Kidney glomerular epithelial cell (primary cell): ENCODE measurements at regions not wholly inside any gene's neighbourhood (a gene's known extent, or its start where the extent isn't known, plus 50 kb on each side); places are given as distances from the start of the nearest gene placed in this dataset.

Source experiments
- DNase-seq: peaks from one replicate; lab custom pipeline; 2025; lab: John Stamatoyannopoulos, UW

DNA sequence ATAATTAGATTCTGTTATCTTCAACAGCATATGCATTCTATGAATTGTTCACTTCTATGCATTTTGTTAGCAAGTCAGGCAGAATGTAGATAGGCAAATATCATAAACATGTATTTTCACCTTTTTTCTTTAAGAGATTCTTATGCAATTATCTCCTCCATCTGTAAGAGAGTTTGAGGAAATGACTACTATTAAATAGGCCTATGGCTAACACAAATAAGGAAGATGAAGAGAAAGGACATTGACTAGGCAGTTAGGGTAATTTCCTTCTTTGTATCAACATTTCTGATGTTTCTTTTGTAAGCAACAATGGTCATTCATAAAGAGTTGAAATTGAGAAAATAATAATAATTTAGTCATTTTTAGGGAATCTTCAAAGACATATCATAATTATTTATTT is 145.2 kb upstream of the CDH12 start:
- DNase-seq, result no peak

DNA sequence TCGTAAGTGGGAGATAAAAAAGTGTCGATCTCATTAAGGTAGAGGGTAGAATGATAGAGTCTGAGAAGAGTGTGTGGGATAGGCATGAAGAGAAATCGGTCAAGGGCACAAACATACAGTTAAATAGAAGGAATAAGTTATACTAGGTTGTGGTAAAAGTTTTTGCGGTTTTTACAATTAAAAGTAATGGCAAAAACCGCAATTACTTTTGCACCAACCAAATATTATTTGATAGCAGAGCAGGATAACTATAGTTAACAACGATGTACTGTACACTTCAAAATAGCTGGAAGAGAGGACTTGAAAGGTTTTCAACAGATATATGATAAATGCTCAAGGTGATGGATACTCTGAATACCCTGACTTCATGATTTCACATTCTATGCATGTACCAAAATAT is 135.8 kb upstream of the CDH12 start:
- DNase-seq, result no peak

DNA sequence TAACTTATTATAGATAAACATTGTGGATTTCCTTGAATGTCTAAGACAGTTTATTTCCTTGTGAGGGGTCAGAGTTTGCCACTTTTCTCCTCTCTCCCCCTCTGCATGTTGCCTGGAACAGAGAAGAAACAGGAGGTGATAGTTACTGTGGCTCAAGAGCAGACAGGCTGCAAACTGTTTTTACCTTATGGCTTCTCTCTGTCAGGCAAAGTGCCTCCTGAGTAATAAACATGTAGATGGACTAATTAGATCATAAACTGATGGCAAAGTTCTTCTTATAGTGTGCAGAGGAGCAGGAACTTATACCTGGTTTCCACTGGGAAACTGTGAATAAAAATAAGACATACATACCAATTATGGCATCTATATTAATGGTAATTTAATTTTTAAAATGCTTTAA is 133.1 kb upstream of the CDH12 start:
- DNase-seq, result no peak

DNA sequence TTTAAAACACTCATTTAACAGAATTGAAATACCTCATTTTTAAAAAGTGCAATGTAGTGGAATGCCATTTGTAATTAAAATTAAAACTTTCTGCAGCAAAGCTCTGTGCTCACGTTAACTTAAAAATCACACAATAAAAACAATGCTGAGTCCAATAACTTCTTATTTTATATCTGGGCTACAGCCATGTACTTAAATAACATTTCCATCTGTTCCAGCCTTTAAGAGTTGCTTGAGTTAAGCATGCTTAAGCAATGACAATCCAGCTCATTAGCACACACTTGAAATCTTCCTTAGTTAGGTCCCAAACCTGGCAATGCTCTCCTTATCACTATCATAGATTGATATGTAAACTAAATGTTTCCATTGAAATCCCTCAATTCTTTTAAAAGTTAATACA is 132.3 kb upstream of the CDH12 start:
- no peak for DNase-seq

DNA sequence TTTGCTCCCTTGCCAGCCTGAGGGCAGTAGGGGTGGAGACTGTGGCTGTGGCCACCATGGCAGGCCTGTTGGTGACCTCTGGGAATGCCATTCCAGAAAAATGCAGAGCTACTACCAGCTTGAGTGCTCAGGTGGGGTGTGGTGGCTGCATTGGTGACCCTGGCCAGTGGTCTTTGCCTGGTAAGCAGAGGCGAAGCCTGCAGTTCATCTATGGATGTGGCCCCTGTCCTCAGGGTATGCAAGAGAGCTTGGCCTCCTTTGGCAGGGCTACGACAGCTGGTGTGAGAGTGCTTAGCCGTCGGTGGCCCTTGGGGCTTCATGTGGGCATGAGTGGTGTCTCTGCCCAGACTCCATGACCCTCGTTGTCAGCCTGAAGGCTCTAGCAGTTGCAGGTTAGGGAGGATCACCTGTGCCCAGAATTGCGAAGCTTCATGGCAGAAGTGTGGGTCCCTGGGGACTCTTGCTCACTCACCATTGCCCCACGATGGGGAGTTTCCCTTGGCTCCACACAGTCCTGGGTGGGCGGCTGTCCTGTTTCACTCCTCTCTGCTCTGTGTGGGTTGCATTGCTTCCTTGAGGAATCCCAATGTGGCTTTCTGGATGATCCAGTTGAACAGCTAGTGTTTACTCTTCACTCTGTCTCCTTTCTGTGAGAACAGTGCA is 117.9 kb upstream of the CDH12 start:
- no peak for DNase-seq

DNA sequence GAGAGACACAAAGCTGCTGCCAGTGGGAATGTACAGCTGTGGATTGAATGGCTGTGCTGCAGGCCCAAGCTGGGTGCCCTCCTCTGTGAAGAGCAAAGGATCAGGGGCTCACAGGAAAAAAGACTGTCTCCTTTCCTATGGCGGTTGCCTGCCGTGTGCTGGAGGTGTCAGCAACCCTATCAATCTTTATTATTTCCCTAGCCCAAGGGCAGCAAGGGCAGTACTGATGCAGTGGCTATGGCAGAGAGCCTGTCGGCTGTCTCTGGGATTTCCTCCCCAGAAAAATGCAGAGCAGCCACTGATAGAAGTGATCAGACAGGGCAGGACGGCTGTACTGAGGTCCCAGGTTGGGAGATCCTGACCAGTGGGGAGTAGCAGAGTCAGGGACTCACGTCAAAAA is 117.3 kb upstream of the CDH12 start:
- no peak for DNase-seq

DNA sequence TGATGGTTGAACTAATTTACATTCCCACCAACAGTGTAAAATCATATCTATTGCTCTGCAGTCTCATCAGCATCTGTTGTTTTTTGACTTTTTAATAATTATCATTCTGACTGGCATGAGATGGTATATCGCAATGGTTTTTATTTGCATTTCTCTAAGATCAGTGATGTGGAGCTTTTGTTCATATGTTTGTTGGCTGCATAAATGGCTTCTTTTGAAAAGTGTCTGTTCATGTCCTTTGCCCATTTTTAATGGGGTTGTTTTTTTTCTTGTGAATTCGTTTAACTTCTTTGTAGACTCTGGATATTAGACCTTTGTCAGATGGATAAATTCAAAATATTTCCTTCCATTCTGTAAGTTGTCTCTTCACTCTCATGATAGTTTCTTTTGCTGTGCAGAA is 115.2 kb upstream of the CDH12 start:
- DNase-seq, result no peak

DNA sequence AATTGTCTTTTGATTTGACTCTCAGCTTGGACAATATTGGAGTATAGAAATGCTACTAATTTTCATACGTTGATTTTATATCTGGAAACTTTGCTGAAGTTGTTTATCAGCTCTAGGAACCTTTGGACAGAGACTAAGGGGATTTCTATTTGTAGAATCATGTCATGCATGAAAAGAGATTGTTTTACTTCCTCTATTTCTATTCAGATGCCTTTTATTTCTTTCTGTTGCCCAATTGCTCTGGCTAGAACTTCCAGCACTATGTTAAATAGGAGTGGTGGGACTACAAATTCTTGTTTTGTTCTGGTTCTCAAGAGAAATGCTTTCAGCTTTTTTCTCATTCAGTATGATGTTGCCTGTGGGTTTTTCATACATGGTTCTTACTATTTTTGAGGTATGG is 112.8 kb upstream of the CDH12 start:
- DNase-seq, result no peak

DNA sequence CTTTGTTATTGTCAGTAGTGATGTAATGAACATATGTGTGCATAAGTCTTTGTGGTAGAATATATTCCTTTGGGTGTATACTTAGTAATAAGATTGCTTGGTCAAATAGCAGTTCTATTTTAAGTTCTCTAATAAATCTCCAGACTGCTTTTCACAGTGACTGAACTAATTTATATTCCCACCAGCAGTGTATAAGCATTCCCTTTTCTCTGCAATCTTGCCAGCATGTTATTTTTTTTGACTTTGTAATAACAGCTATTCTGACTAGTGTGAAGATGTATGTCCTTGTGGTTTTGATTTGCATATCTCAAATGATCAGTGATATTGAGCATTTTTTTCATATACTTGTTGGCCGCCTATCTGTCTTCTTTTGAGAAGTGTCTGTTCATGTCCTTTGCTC is 111.5 kb upstream of the CDH12 start:
- no peak for DNase-seq

DNA sequence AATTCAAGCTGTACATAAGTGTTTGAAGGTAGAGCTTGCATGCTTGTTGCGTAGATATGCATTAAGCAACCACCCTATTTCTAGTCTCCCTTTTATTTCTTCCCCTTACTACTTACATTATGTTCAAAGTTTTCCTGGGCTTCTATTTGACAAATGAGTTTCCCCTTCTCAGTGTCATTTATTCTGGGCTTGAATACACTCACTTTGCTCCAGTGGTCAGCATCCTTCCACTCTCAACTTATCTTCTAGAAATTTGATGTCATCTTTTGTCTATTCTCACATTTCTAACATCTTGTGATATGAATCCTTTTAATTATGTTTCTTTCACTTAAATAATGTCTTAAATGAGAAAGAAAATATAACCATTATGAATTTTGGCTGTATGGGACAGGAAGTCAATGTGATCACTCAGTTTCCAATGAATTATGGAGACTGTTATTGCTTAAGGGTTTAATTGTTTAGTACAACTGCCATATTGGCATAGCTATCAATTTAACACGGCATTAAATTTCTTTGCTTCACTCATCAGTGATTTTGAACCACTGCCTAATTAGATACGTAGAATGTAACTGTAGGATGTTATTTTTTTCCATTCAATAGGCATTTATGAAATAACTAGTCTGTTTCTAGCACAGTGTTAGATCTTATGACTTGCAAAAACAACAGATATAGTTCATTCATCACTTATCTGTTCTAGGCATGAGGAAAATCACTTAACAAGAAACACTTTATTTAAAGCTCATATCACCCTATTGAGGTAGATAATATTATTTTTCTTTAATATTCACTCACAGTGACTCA is 105.5 kb upstream of the CDH12 start:
- DNase-seq, result no peak

DNA sequence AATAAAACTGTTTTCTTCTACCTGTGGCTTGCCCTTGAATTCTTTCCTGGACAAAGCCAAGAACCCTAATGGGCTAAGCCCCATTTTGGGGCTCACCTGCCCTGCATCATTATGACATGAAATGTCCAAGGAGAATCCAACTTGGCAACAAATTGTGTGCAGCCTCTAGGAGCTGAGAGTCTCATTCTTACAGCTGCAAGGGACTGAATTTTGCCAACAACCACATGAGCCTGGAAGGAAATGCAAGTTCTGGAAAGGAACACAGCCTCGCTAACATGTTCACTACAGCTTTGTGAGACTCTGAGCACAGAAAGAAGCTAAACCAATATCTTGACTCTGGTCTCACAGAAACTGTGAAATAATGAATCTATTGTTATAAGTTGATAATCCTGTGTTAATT is 94.8 kb upstream of the CDH12 start:
- no peak for DNase-seq

DNA sequence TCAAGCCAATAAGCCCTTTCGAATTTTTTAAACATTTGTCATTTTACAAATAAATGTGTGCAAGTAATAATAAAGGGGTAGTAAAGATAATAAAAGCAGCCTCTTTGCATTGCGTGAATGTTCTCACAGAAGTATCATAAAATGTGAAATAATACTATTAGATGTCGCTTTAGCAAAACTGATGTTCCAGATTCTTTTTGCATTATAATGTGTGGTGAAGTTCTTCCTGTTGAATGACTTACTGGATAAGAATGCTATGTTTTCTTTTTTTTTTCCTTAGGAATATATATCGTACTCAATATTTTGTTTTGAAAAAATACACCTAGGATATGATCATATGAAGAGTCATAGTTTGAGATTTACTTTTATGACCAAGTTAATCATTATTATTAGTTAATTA is 85.2 kb upstream of the CDH12 start:
- DNase-seq, result no peak

DNA sequence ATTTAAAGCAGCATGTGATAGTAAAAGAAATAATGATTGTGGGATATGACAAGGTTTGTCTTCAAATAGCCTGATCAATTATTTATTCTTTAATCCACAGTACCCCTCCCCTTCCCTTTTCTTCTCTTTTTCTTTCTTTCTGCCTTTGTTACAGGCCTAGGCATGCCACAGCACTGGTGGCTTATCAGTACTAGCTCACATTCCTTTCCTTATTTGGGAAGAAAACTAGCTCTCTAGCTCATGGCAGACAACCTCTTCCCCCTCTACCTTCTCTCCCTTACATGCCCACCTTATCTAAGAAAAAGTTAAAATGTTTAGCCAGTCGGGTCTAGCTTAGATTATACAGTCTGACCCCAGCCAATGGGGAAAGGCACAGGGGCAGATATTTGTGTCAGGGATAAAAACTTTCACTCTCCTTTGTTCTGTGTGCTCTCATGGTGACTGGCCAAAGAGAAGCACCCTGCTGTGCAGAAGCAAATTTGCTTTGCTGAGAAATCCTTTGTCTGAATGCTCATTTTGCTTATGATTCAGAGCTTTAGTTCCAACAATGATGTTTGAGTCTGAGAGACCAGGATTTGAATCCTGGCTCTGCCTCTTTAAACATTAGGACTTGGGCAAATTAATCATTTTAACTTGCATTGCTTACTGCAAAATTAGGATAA is 75.8 kb upstream of the CDH12 start:
- DNase-seq, result no peak

DNA sequence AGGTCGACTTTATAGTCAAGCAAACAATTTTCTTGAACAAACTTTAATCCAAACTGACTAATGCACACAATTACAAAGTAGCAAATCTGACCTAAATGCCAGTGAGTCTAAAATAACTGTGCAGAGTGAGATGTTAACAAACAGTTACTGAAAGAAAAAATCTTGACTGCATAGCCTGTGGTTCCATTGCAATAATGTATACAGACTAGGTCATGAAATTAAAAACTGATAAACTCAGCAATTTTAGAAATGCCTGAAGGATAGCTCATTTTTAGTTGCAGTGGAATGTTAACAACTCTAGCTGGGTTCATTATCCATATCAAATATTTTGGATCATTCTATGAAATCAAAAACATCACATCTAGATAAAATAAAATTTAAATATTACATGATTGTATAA is 73.4 kb upstream of the CDH12 start:
- DNase-seq, result no peak

DNA sequence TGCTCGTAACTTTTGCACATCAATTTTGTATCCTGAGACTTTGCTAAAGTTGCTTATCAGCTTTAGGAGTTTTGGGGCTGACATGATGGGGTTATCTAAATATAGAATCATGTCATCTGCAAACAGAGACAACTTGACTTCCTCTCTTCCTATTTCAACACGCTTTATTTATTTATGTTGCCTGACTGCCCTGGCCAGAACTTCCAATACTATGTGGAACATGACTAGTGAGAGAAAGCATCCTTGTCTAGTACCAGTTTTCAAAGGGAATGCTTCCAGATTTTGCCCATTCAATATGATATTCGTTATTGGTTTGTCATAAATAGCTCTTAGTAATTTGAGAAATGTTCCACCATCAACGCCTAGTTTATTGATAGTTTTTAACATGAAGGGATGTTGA is 65.4 kb upstream of the CDH12 start:
- no peak for DNase-seq

DNA sequence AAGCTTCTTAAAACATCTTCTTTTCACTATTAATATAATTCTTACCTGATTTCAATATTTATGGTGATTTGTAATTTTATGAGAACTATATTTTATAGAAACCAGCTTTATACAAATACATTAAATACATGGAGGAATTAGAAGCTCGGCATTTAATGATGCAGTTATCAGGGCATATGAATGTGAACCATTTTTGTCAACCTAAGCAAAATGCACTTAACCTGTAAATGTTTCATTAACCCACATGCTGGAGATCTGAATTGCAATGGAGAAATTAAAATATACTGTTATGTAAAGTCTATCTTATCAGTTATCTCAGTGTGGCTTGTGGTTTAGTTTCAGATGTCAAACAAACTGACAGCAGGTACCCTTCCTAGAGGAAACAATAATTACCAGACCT is 63.2 kb upstream of the CDH12 start:
- DNase-seq, result no peak

DNA sequence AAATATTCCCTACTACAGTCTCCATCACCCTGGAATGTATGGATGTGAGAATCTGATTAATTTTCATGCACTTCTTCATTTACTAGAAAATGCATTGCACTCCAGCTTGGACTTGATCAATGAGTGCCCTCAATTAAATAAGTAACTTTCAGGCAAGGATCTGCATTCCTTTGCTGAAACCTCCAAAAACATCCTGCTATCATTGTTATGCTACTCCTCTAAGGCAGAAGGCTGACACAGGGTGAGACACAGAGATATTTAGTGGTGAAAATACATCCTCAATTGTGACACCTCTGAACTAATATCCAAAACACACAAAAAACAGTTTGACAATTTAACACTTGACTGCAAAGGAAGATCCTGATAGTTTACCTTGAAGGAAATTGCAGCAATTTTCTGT is 57.9 kb upstream of the CDH12 start:
- DNase-seq, result no peak

DNA sequence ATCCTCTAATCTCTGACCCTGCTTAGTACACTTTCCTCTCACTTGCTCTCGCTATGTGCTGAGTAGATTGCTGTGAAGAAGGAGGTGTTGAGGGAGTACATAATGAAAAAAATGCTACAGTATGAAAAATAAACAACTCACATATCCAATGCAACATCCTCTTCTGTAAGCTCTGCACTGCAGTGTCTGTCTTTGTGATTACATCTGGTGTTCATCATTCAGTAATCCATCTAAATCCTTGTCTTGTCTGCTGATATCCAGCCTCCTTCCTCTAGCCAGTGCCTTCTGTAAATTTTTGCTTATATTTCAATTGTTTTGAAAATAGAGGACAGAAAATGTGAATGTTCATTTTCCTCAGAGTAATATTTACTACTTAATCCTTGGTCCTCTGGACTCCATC is 57.4 kb upstream of the CDH12 start:
- no peak for DNase-seq

DNA sequence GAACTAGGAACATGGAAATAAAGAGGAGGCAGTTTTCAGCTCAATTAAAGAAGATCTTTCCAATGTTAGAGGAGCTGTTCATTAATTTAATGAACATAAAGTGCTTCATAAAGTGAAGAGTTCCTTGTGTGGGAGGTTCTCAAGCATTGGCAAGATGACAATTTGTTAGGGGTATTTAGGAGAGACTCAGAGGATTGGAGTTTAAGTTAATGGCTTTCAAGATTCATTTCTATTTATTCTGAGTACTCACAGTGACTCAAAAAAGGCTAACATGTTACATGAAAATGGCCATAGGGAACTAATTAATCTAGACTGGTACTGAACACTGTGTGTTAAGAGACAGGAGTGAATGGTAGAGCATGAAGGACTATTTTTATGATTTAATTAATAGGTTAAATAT is 55.4 kb upstream of the CDH12 start:
- DNase-seq, result no peak

DNA sequence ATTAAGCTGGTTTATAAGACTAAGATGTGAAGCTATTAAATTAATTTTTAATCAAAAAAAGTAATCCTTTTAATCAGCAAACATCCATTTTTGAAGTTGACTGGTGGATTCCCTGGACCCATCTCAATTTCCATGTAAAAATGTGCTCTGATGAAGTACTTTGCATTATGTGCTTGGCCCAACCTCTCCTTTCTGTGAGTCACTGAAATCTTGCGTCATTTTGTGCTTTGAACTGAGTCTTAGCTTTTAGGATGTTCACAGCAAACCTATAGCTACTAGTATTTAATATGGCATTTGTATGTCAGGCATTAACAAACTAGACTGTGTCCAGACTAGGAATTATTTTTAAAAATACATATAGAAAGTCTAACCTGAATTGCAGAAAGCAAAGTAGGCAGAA is 55.0 kb upstream of the CDH12 start:
- DNase-seq, result no peak
